Neural cell (in vitro differentiated cells): ENCODE measurements at regions not wholly inside any gene's neighbourhood (a gene's known extent, or its start where the extent isn't known, plus 50 kb on each side); places are given as distances from the start of the nearest gene placed in this dataset.

ENCODE experiments used
- H2AFZ ChIP-seq: fragments of 200-600, 300-800 bp; sonication (generic), shearing (Covaris generic); 2 replicates; pipeline ENCODE4 v1.6.0; 2014; ENCODE audit warnings: low read depth, mild to moderate bottlenecking, antibody characterized with exemption, low read length, moderate library complexity
- H3F3A ChIP-seq: fragments of 200-600 bp; shearing (Covaris generic); 2 replicates; pipeline ENCODE4 v1.6.1; 2016; ENCODE audit warnings: mild to moderate bottlenecking, moderate library complexity, mixed read lengths, antibody characterized with exemption, low read length; ENCODE audit not compliant: insufficient read depth, poor library complexity, severe bottlenecking
- H3K27ac ChIP-seq: fragments of 200-600, 300-800 bp; sonication (generic), shearing (Covaris generic); 2 replicates; pipeline ENCODE4 v1.5.1; 2014; ENCODE audit warnings: mild to moderate bottlenecking, low read length, moderate library complexity
- H3K27me3 ChIP-seq: fragments of 300-800, 200-600 bp; sonication (generic), shearing (Covaris generic); 2 replicates; pipeline ENCODE4 v1.6.0; 2014; ENCODE audit warnings: mild to moderate bottlenecking, low read depth, low read length, moderate library complexity; ENCODE audit not compliant: insufficient read depth
- H3K36me3 ChIP-seq: fragments of 300-800, 200-600 bp; sonication (generic), shearing (Covaris generic); 2 replicates; pipeline ENCODE4 v1.5.1; 2014; ENCODE audit warnings: mild to moderate bottlenecking, antibody characterized with exemption, low read length, moderate library complexity; ENCODE audit not compliant: insufficient read depth
- H3K4me2 ChIP-seq: fragments of 300-800, 200-600 bp; sonication (generic), shearing (Covaris generic); 2 replicates; pipeline ENCODE4 v1.6.0; 2014; ENCODE audit warnings: mild to moderate bottlenecking, low read length
- H3K4me3 ChIP-seq: fragments of 300-800, 200-600 bp; sonication (generic), shearing (Covaris generic); 2 replicates; pipeline ENCODE4 v1.5.1; 2014; ENCODE audit warnings: mild to moderate bottlenecking, low read length, moderate library complexity
- H3K79me2 ChIP-seq: fragments of 200-600 bp; shearing (Covaris generic); replicated peaks from 2 replicates; pipeline ENCODE4 v1.6.0; 2014; ENCODE audit warnings: mild to moderate bottlenecking, low read length, moderate library complexity; ENCODE audit not compliant: insufficient read depth
- H3K9ac ChIP-seq: fragments of 300-800, 200-600 bp; sonication (generic), shearing (Covaris generic); 2 replicates; pipeline ENCODE4 v1.6.1; 2016; ENCODE audit warnings: mild to moderate bottlenecking, low read length, mixed read lengths
- H3K9me2 ChIP-seq: fragments of 200-600 bp; shearing (Covaris generic); 2 replicates; pipeline ENCODE4 v1.6.1; 2016; ENCODE audit warnings: mild to moderate bottlenecking, low read length, mixed read lengths; ENCODE audit not compliant: insufficient read depth
- H3K9me3 ChIP-seq: fragments of 200-600, 300-800 bp; sonication (generic), shearing (Covaris generic); 2 replicates; pipeline ENCODE4 v1.6.1; 2016; ENCODE audit warnings: mild to moderate bottlenecking, mixed run types, low read length, moderate library complexity, mixed read lengths
- H4K20me1 ChIP-seq: fragments of 200-600 bp; shearing (Covaris generic); 2 replicates; pipeline ENCODE4 v1.6.1; 2016; ENCODE audit warnings: mild to moderate bottlenecking, mixed run types; ENCODE audit not compliant: insufficient read depth
- EP300 ChIP-seq: fragments of 450-650 bp; conservative IDR thresholded peaks from 2 replicates; pipeline ENCODE4 v1.6.1; 2014; ENCODE audit warnings: antibody characterized with exemption, mild to moderate bottlenecking, moderate library complexity; ENCODE audit not compliant: poor library complexity, severe bottlenecking
- EZH2 ChIP-seq: fragments of 200-600, 300-800 bp; shearing (Covaris generic), sonication (generic); IDR thresholded peaks from 2 replicates; pipeline ENCODE4 v1.6.1; 2014; ENCODE audit warnings: antibody characterized with exemption, low read length, borderline replicate concordance, mild to moderate bottlenecking; ENCODE audit not compliant: insufficient read depth, poor library complexity, severe bottlenecking
- MXI1 ChIP-seq: fragments of 450-650 bp; conservative IDR thresholded peaks from 2 replicates; pipeline ENCODE4 v1.6.1; 2014; ENCODE audit warnings: antibody characterized with exemption, mild to moderate bottlenecking; ENCODE audit not compliant: poor library complexity, severe bottlenecking
- POLR2AphosphoS5 ChIP-seq: IDR thresholded peaks from 2 replicates; pipeline ENCODE4 v1.6.1; 2012
- RAD21 ChIP-seq: fragments of 450-650 bp; conservative IDR thresholded peaks from 2 replicates; pipeline ENCODE4 v1.6.1; 2014; ENCODE audit warnings: antibody characterized with exemption, mild to moderate bottlenecking, moderate library complexity
- SMC3 ChIP-seq: fragments of 450-650 bp; conservative IDR thresholded peaks from 2 replicates; pipeline ENCODE4 v1.6.1; 2014; ENCODE audit warnings: antibody characterized with exemption, mild to moderate bottlenecking, moderate library complexity; ENCODE audit not compliant: poor library complexity
- TAF1 ChIP-seq: IDR thresholded peaks from 2 replicates; pipeline ENCODE4 v1.6.1; 2012; ENCODE audit warnings: low read depth
- TF ChIP-seq, protein P1 (sequence below): IDR thresholded peaks from 2 replicates; pipeline ENCODE4 v1.6.1; 2012; ENCODE audit warnings: borderline replicate concordance
- TF ChIP-seq, protein P2 (sequence below): fragments of 450-650 bp; IDR thresholded peaks from 2 replicates; pipeline ENCODE4 v1.5.1; 2014; ENCODE audit warnings: antibody characterized with exemption, mild to moderate bottlenecking, moderate library complexity; ENCODE audit not compliant: poor library complexity, severe bottlenecking

DNA sequence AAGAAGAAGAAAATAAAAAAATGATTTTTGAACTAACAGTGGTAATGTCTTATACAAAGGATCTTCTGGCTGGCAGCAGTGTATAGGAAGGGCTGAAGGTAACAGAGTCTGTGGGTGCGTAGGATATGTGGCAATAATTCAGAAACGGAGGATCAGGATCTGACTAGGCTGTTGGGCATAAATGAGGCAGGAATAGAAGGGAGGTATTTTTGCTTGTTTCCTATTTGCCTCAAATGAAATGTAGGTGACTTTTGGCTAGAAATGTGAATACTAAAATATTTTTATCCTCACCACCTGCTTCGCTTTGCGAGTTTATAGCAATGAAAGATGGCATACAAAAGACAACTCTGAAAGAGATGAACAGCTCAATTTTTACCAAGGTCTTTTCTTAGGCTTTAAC, 1086.1 kb upstream of the CELF4 start:
- H3K36me3 ChIP-seq = no peaks in the 10 kb centered on the region
- H3K27ac ChIP-seq = no peak overlapping the region
- H3K79me2 ChIP-seq = no peaks in the 10 kb centered on the region
- H3F3A ChIP-seq = no peaks in the 10 kb centered on the region
- TF ChIP-seq POLR2AphosphoS5 (no peak), SMC3 (no peak), EZH2 (no peak)
- TF ChIP-seq, protein P1, sequence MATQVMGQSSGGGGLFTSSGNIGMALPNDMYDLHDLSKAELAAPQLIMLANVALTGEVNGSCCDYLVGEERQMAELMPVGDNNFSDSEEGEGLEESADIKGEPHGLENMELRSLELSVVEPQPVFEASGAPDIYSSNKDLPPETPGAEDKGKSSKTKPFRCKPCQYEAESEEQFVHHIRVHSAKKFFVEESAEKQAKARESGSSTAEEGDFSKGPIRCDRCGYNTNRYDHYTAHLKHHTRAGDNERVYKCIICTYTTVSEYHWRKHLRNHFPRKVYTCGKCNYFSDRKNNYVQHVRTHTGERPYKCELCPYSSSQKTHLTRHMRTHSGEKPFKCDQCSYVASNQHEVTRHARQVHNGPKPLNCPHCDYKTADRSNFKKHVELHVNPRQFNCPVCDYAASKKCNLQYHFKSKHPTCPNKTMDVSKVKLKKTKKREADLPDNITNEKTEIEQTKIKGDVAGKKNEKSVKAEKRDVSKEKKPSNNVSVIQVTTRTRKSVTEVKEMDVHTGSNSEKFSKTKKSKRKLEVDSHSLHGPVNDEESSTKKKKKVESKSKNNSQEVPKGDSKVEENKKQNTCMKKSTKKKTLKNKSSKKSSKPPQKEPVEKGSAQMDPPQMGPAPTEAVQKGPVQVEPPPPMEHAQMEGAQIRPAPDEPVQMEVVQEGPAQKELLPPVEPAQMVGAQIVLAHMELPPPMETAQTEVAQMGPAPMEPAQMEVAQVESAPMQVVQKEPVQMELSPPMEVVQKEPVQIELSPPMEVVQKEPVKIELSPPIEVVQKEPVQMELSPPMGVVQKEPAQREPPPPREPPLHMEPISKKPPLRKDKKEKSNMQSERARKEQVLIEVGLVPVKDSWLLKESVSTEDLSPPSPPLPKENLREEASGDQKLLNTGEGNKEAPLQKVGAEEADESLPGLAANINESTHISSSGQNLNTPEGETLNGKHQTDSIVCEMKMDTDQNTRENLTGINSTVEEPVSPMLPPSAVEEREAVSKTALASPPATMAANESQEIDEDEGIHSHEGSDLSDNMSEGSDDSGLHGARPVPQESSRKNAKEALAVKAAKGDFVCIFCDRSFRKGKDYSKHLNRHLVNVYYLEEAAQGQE = no peak
- TF ChIP-seq, protein P2, sequence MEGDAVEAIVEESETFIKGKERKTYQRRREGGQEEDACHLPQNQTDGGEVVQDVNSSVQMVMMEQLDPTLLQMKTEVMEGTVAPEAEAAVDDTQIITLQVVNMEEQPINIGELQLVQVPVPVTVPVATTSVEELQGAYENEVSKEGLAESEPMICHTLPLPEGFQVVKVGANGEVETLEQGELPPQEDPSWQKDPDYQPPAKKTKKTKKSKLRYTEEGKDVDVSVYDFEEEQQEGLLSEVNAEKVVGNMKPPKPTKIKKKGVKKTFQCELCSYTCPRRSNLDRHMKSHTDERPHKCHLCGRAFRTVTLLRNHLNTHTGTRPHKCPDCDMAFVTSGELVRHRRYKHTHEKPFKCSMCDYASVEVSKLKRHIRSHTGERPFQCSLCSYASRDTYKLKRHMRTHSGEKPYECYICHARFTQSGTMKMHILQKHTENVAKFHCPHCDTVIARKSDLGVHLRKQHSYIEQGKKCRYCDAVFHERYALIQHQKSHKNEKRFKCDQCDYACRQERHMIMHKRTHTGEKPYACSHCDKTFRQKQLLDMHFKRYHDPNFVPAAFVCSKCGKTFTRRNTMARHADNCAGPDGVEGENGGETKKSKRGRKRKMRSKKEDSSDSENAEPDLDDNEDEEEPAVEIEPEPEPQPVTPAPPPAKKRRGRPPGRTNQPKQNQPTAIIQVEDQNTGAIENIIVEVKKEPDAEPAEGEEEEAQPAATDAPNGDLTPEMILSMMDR = no peak
- no peak overlapping the region for H3K4me2 ChIP-seq
- H3K9me2 ChIP-seq = no peaks in the 10 kb centered on the region
- no peak overlapping the region for H2AFZ ChIP-seq
- no peaks in the 10 kb centered on the region for H3K27me3 ChIP-seq
- H3K4me3 ChIP-seq = no peak overlapping the region
- H3K9me3 ChIP-seq = no peaks in the 10 kb centered on the region
- H4K20me1 ChIP-seq = no peaks in the 10 kb centered on the region
- H3K9ac ChIP-seq = no peak overlapping the region

- no peaks in the 10 kb centered on the region for H3K79me2 ChIP-seq
- TF ChIP-seq SMC3 (no peak), EP300 (no peak), TAF1 (no peak), EZH2 (no peak), POLR2AphosphoS5 (no peak), RAD21 (no peak), MXI1 (no peak)
- TF ChIP-seq, protein P1 = no peak
- TF ChIP-seq, protein P2 = no peak
- no peaks in the 10 kb centered on the region for H3F3A ChIP-seq
- no peaks in the 10 kb centered on the region for H3K27me3 ChIP-seq
- H3K4me3 ChIP-seq = no peak overlapping the region
- no peak overlapping the region for H3K9ac ChIP-seq
- H3K9me3 ChIP-seq = no peaks in the 10 kb centered on the region
- H3K4me2 ChIP-seq = no peak overlapping the region
- no peak overlapping the region for H3K27ac ChIP-seq
- no peaks in the 10 kb centered on the region for H3K9me2 ChIP-seq
- no peak overlapping the region for H2AFZ ChIP-seq
- no peaks in the 10 kb centered on the region for H4K20me1 ChIP-seq
- H3K36me3 ChIP-seq = no peaks in the 10 kb centered on the region
Observed at GRCh38 chr18:38648179-38648578, 1082.6 kb upstream of the CELF4 start.
